ENCODE measurements at regions not wholly inside any gene's neighbourhood (a gene's known extent, or its start where the extent isn't known, plus 50 kb on each side); places are given as distances from the start of the nearest gene placed in this dataset.

DNA sequence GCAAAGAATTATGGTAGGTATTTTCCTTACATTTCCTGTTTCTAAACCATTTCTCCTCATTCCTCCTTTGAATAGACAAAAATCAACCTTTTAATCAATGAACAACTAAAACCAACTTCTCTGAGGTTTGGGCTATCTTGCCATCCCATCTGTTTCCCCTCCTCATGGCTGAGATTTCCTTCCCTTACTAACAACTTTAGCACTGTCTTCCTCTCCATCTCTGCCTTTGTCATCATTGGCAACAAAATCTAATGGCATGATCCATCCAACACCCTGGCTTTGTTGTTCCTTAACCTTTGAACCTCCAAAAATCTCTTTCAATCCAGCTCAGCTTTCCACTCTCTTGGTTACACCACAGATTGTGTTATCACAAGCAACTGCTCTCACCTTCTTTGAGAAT is 95.3 kb upstream of the FAM136A start:
- Histone ChIP-seq H3K4me2 (ENCODE audit: low read length) (no peak overlapping the region), H3K27ac (ENCODE audit: low read depth, low read length) (no peak overlapping the region), H3K56ac (ENCODE audit: low read length) (no peak overlapping the region), H4K5ac (ENCODE audit: low read length) (no peak overlapping the region), H3K4me1 (ENCODE audit: control insufficient read depth, low read depth, low read length) (no peaks in the 10 kb centered on the region), H3K27me3 (ENCODE audit: insufficient read depth, low read length, poor library complexity) (no peaks in the 10 kb centered on the region), H3K79me1 (ENCODE audit: low read length) (no peaks in the 10 kb centered on the region), H3K9ac (ENCODE audit: low read length) (no peak overlapping the region), H3K4ac (ENCODE audit: low read depth, low read length) (no peak overlapping the region), H4K8ac (ENCODE audit: low read depth, low read length) (no peak overlapping the region), H3K79me2 (ENCODE audit: control insufficient read depth, insufficient read depth, low read length) (no peaks in the 10 kb centered on the region), H2BK5ac (ENCODE audit: low read length) (no peak overlapping the region), H3K23ac (ENCODE audit: low read length) (no peak overlapping the region), H3K18ac (ENCODE audit: low read length) (no peak overlapping the region), H2BK120ac (ENCODE audit: low read depth, low read length) (no peak overlapping the region), H3K4me3 (ENCODE audit: low read length) (no peak overlapping the region), H2AK5ac (ENCODE audit: low read length) (no peak overlapping the region), H2BK15ac (replicated peaks; ENCODE audit: low read depth) (no peak overlapping the region), H3K36me3 (ENCODE audit: control insufficient read depth, insufficient read depth, low read length) (no peaks in the 10 kb centered on the region)
- no peak for DNase-seq

DNA sequence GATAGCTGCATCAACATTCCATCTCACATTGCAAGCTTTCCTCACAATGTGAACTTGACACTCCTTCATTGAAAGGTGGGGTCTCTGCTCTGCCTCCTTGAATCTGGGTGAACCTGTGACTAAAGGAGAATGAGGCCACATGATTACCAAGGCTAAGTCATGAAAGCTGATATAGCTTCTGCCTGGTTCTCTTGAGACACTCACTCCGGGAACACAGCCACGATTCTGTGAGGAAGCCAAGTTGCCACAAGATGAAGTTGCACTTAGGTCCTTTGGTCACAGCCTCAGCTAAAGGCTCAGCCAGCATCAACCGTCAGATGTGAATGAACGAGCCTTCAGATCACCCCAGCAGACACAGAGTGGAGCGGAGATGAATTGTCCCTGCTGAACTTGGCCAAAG is 94.7 kb upstream of the FAM136A start:
- Histone ChIP-seq H3K9ac (ENCODE audit: low read length) (no peak overlapping the region), H3K79me1 (ENCODE audit: low read length) (no peaks in the 10 kb centered on the region), H3K4me1 (ENCODE audit: control insufficient read depth, low read depth, low read length) (no peaks in the 10 kb centered on the region), H3K36me3 (ENCODE audit: control insufficient read depth, insufficient read depth, low read length) (no peaks in the 10 kb centered on the region), H3K56ac (ENCODE audit: low read length) (no peak overlapping the region), H3K4me2 (ENCODE audit: low read length) (no peak overlapping the region), H3K4ac (ENCODE audit: low read depth, low read length) (no peak overlapping the region), H2BK5ac (ENCODE audit: low read length) (no peak overlapping the region), H3K4me3 (ENCODE audit: low read length) (no peak overlapping the region), H4K8ac (ENCODE audit: low read depth, low read length) (no peak overlapping the region), H3K27me3 (ENCODE audit: insufficient read depth, low read length, poor library complexity) (no peaks in the 10 kb centered on the region), H2AK5ac (ENCODE audit: low read length) (no peak overlapping the region), H2BK15ac (replicated peaks; ENCODE audit: low read depth) (no peak overlapping the region), H3K79me2 (ENCODE audit: control insufficient read depth, insufficient read depth, low read length) (no peaks in the 10 kb centered on the region), H3K27ac (ENCODE audit: low read depth, low read length) (no peak overlapping the region), H3K18ac (ENCODE audit: low read length) (no peak overlapping the region), H4K5ac (ENCODE audit: low read length) (no peak overlapping the region), H3K23ac (ENCODE audit: low read length) (no peak overlapping the region), H2BK120ac (ENCODE audit: low read depth, low read length) (no peak overlapping the region)
- DNase-seq = no peak
- no CpG with 5 or more reads among the region's 5 CpGs for WGBS (ENCODE audit: extremely low coverage, insufficient coverage, low lambda C conversion rate)

DNA sequence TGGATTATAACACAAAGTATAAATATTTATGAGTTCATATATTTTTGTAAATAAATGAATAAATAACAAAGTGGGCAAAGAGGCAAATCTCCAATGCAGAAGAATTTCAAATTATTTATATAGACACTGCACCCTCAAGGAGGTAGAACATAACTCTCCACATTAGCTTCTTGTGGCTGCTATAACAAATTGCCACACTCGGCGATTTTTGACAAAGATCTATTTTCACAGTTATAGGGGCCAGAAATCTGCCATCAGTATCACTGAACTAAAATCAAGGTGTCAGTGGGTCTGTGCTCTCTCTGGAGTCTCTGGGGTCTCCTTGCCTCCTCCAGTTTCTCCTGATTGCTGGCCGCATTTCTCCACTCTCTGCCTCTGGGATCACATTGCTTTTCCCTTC is 92.0 kb upstream of the FAM136A start:
- no peaks in the 10 kb centered on the region for H3K36me3 ChIP-seq (ENCODE audit: control insufficient read depth, insufficient read depth, low read length)
- no peak overlapping the region for H2BK120ac ChIP-seq (ENCODE audit: low read depth, low read length)
- H3K4ac ChIP-seq (ENCODE audit: low read depth, low read length) = no peak overlapping the region
- no CpG with 5 or more reads among the region's 3 CpGs for WGBS (ENCODE audit: extremely low coverage, insufficient coverage, low lambda C conversion rate)
- no peak overlapping the region for H4K8ac ChIP-seq (ENCODE audit: low read depth, low read length)
- H3K4me3 ChIP-seq (ENCODE audit: low read length) = no peak overlapping the region
- no peak overlapping the region for H2AK5ac ChIP-seq (ENCODE audit: low read length)
- no peak overlapping the region for H3K27ac ChIP-seq (ENCODE audit: low read depth, low read length)
- H3K9ac ChIP-seq (ENCODE audit: low read length) = no peak overlapping the region
- DNase-seq = no peak
- H4K5ac ChIP-seq (ENCODE audit: low read length) = no peak overlapping the region
- no peak overlapping the region for H3K56ac ChIP-seq (ENCODE audit: low read length)
- no peak overlapping the region for H3K4me2 ChIP-seq (ENCODE audit: low read length)
- H2BK15ac ChIP-seq (replicated peaks; ENCODE audit: low read depth) = no peak overlapping the region
- H3K4me1 ChIP-seq (ENCODE audit: control insufficient read depth, low read depth, low read length) = no peaks in the 10 kb centered on the region
- H3K23ac ChIP-seq (ENCODE audit: low read length) = no peak overlapping the region
- no peak overlapping the region for H2BK5ac ChIP-seq (ENCODE audit: low read length)
- no peaks in the 10 kb centered on the region for H3K79me1 ChIP-seq (ENCODE audit: low read length)
- H3K18ac ChIP-seq (ENCODE audit: low read length) = no peak overlapping the region
- no peaks in the 10 kb centered on the region for H3K27me3 ChIP-seq (ENCODE audit: insufficient read depth, low read length, poor library complexity)
- no peaks in the 10 kb centered on the region for H3K79me2 ChIP-seq (ENCODE audit: control insufficient read depth, insufficient read depth, low read length)

DNA sequence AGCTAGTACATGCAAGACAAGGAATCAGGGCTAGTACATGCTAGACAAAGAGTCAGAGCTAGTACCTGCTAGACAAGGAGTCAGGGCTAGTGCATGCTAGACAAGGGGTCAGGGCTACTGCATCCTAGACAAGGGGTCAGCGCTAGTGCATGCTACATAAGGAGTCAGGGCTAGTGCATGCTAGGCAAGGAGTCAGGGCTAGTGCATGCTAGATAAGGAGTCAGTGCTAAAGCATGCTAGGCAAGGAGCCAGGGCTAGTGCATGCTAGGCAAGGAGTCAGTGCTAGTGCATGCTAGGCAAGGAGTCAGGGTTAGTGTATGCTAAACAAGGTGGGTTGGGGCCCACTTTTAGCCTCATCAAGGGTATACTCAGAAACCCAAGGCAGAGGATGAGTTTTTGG is 90.1 kb upstream of the FAM136A start:
- Histone ChIP-seq H3K4me3 (ENCODE audit: low read length) (no peak overlapping the region), H3K27me3 (ENCODE audit: insufficient read depth, low read length, poor library complexity) (no peaks in the 10 kb centered on the region), H3K79me1 (ENCODE audit: low read length) (no peaks in the 10 kb centered on the region), H3K79me2 (ENCODE audit: control insufficient read depth, insufficient read depth, low read length) (no peaks in the 10 kb centered on the region), H4K8ac (ENCODE audit: low read depth, low read length) (no peak overlapping the region), H3K56ac (ENCODE audit: low read length) (no peak overlapping the region), H2BK15ac (replicated peaks; ENCODE audit: low read depth) (no peak overlapping the region), H4K5ac (ENCODE audit: low read length) (no peak overlapping the region), H3K23ac (ENCODE audit: low read length) (no peak overlapping the region), H3K27ac (ENCODE audit: low read depth, low read length) (no peak overlapping the region), H3K9ac (ENCODE audit: low read length) (no peak overlapping the region), H2BK5ac (ENCODE audit: low read length) (no peak overlapping the region), H3K4ac (ENCODE audit: low read depth, low read length) (no peak overlapping the region), H3K4me1 (ENCODE audit: control insufficient read depth, low read depth, low read length) (no peaks in the 10 kb centered on the region), H3K4me2 (ENCODE audit: low read length) (no peak overlapping the region), H3K18ac (ENCODE audit: low read length) (no peak overlapping the region), H3K36me3 (ENCODE audit: control insufficient read depth, insufficient read depth, low read length) (no peaks in the 10 kb centered on the region), H2AK5ac (ENCODE audit: low read length) (no peak overlapping the region), H2BK120ac (ENCODE audit: low read depth, low read length) (no peak overlapping the region)
- DNase-seq = no peak
- no CpG with 5 or more reads among the region's 1 CpG for WGBS (ENCODE audit: extremely low coverage, insufficient coverage, low lambda C conversion rate)

DNA sequence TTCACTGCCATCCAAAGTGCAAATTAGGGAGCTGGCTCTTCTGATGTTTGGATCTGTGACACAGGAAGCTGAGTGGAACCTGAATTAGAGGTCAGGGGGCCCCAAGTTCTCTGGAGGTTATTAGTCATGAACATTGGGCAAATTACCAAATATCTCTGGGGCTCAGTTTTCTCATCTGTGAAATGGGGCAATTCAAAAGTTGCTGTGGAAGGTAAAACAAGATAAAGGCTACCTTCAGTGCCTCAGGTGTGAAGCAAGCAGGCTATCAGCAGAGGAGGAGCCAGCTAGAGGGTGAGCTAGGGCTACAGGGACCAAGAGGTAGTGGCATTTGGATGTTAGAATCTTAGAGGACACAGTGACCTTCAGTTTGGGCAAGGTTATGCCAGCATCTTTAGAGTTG is 89.4 kb upstream of the FAM136A start:
- Histone ChIP-seq H3K23ac (ENCODE audit: low read length) (no peak overlapping the region), H3K4me2 (ENCODE audit: low read length) (no peak overlapping the region), H3K18ac (ENCODE audit: low read length) (no peak overlapping the region), H3K56ac (ENCODE audit: low read length) (no peak overlapping the region), H3K36me3 (ENCODE audit: control insufficient read depth, insufficient read depth, low read length) (no peaks in the 10 kb centered on the region), H3K9ac (ENCODE audit: low read length) (no peak overlapping the region), H3K4ac (ENCODE audit: low read depth, low read length) (no peak overlapping the region), H3K79me2 (ENCODE audit: control insufficient read depth, insufficient read depth, low read length) (no peaks in the 10 kb centered on the region), H4K8ac (ENCODE audit: low read depth, low read length) (no peak overlapping the region), H3K4me1 (ENCODE audit: control insufficient read depth, low read depth, low read length) (no peaks in the 10 kb centered on the region), H3K27ac (ENCODE audit: low read depth, low read length) (no peak overlapping the region), H3K27me3 (ENCODE audit: insufficient read depth, low read length, poor library complexity) (no peaks in the 10 kb centered on the region), H2BK15ac (replicated peaks; ENCODE audit: low read depth) (no peak overlapping the region), H2AK5ac (ENCODE audit: low read length) (no peak overlapping the region), H2BK120ac (ENCODE audit: low read depth, low read length) (no peak overlapping the region), H2BK5ac (ENCODE audit: low read length) (no peak overlapping the region), H3K79me1 (ENCODE audit: low read length) (no peaks in the 10 kb centered on the region), H3K4me3 (ENCODE audit: low read length) (no peak overlapping the region), H4K5ac (ENCODE audit: low read length) (no peak overlapping the region)
- no peak for DNase-seq

DNA sequence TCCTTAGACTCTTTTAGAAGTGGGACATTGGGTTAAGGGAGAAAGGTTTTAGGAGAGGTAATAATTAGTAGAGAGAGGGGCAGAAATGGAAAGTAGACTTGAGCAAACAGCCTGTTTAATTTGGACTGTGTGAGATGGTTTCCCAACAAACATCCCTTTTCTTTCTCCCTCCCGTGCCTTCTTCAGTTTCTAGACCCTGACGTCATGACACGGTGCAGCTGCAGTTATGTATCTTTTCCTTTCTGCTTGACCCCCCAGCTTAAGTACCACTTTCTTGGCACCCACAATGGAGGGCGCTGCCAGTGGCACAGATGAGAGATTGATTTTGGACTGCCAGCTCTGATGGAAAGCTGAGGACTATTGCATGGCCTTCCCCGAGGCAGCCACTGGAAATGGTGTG is 86.9 kb upstream of the FAM136A start:
- Histone ChIP-seq H3K4ac (ENCODE audit: low read depth, low read length) (no peak overlapping the region), H3K36me3 (ENCODE audit: control insufficient read depth, insufficient read depth, low read length) (no peaks in the 10 kb centered on the region), H3K79me2 (ENCODE audit: control insufficient read depth, insufficient read depth, low read length) (no peaks in the 10 kb centered on the region), H3K18ac (ENCODE audit: low read length) (no peak overlapping the region), H3K4me3 (ENCODE audit: low read length) (no peak overlapping the region), H4K5ac (ENCODE audit: low read length) (no peak overlapping the region), H2AK5ac (ENCODE audit: low read length) (no peak overlapping the region), H2BK5ac (ENCODE audit: low read length) (no peak overlapping the region), H3K79me1 (ENCODE audit: low read length) (no peaks in the 10 kb centered on the region), H3K23ac (ENCODE audit: low read length) (no peak overlapping the region), H3K56ac (ENCODE audit: low read length) (no peak overlapping the region), H3K27ac (ENCODE audit: low read depth, low read length) (no peak overlapping the region), H3K4me2 (ENCODE audit: low read length) (no peak overlapping the region), H3K27me3 (ENCODE audit: insufficient read depth, low read length, poor library complexity) (no peaks in the 10 kb centered on the region), H4K8ac (ENCODE audit: low read depth, low read length) (no peak overlapping the region), H2BK15ac (replicated peaks; ENCODE audit: low read depth) (no peak overlapping the region), H3K9ac (ENCODE audit: low read length) (no peak overlapping the region), H3K4me1 (ENCODE audit: control insufficient read depth, low read depth, low read length) (no peaks in the 10 kb centered on the region), H2BK120ac (ENCODE audit: low read depth, low read length) (no peak overlapping the region)
- no CpG with 5 or more reads among the region's 5 CpGs for WGBS (ENCODE audit: extremely low coverage, insufficient coverage, low lambda C conversion rate)
- no peak for DNase-seq
